ENCODE measurements at regions not wholly inside any gene's neighbourhood (a gene's known extent, or its start where the extent isn't known, plus 50 kb on each side); places are given as distances from the start of the nearest gene placed in this dataset.

- TF ChIP-seq CTCF (IDR thresholded peaks at IDR 0.05) = no peak
- no peak for TF ChIP-seq POLR2A (IDR thresholded peaks at IDR 0.05)
Observed at GRCh38 chr12:23281295-23281694, 656.3 kb downstream of the ETNK1 start.
